ENCODE measurements at regions not wholly inside any gene's neighbourhood (a gene's known extent, or its start where the extent isn't known, plus 50 kb on each side); places are given as distances from the start of the nearest gene placed in this dataset.

GRCh38 chr5:8058616-8059190 lies 189.8 kb downstream of the MTRR start:
- DNase-seq (ENCODE audit: low read depth, low spot score): no peak
- Histone ChIP-seq H3K4me3 (ENCODE audit: low read depth, low read length) (no peak overlapping the region), H3K27ac (ENCODE audit: low read depth, low read length) (no peak overlapping the region), H3K27me3 (ENCODE audit: control insufficient read depth, insufficient read depth, low read length) (no peaks in the 10 kb centered on the region), H3K9me3 (ENCODE audit: control insufficient read depth, insufficient read depth, low read length) (no peaks in the 10 kb centered on the region; the same call in 1 of the 2 replicates)
- ChIA-PET CTCF (no interaction called here), POLR2A (no interaction called here)
- no peak for TF ChIP-seq CTCF (IDR thresholded peaks at IDR 0.05; ENCODE audit: low read depth, low read length)

GRCh38 chr5:8059337-8059736 lies 190.4 kb downstream of the MTRR start:
- no peak for DNase-seq (ENCODE audit: low read depth, low spot score)
- Histone ChIP-seq H3K4me3 (ENCODE audit: low read depth, low read length) (no peak overlapping the region), H3K27me3 (ENCODE audit: control insufficient read depth, insufficient read depth, low read length) (no peaks in the 10 kb centered on the region), H3K27ac (ENCODE audit: low read depth, low read length) (no peak overlapping the region), H3K9me3 (ENCODE audit: control insufficient read depth, insufficient read depth, low read length) (no peaks in the 10 kb centered on the region; the same call in 1 of the 2 replicates)
- CTCF ChIA-PET: no interaction called here
- POLR2A ChIA-PET: no interaction called here
- no peak for TF ChIP-seq CTCF (IDR thresholded peaks at IDR 0.05; ENCODE audit: low read depth, low read length)

- TF ChIP-seq CTCF (IDR thresholded peaks at IDR 0.05; ENCODE audit: low read depth, low read length): no peak
- Histone ChIP-seq H3K27ac (ENCODE audit: low read depth, low read length) (no peak overlapping the region), H3K4me3 (ENCODE audit: low read depth, low read length) (no peak overlapping the region), H3K27me3 (ENCODE audit: control insufficient read depth, insufficient read depth, low read length) (no peaks in the 10 kb centered on the region), H3K9me3 (ENCODE audit: control insufficient read depth, insufficient read depth, low read length) (no peaks in the 10 kb centered on the region; the same call in 1 of the 2 replicates)
- no peak for DNase-seq (ENCODE audit: low read depth, low spot score)
- ChIA-PET POLR2A (no interaction called here), CTCF (no interaction called here)
Measured at GRCh38 chr5:8060235-8060952, 191.4 kb downstream of the MTRR start.

- no peak for DNase-seq (ENCODE audit: low read depth, low spot score)
- ChIA-PET CTCF (no interaction called here), POLR2A (no interaction called here)
- TF ChIP-seq CTCF (IDR thresholded peaks at IDR 0.05; ENCODE audit: low read depth, low read length): no peak
- H3K27me3 ChIP-seq (ENCODE audit: control insufficient read depth, insufficient read depth, low read length): no peaks in the 10 kb centered on the region
- no peaks in the 10 kb centered on the region; the same call in 1 of the 2 replicates for H3K9me3 ChIP-seq (ENCODE audit: control insufficient read depth, insufficient read depth, low read length)
- H3K27ac ChIP-seq (ENCODE audit: low read depth, low read length): no peak overlapping the region
- H3K4me3 ChIP-seq (ENCODE audit: low read depth, low read length): no peak overlapping the region
Measured at GRCh38 chr5:8060953-8061429, 192.0 kb downstream of the MTRR start.

GRCh38 chr5:8062521-8062920 lies 193.6 kb downstream of the MTRR start:
- no peaks in the 10 kb centered on the region for H3K27me3 ChIP-seq (ENCODE audit: control insufficient read depth, insufficient read depth, low read length)
- no peak overlapping the region for H3K27ac ChIP-seq (ENCODE audit: low read depth, low read length)
- DNase-seq (ENCODE audit: low read depth, low spot score): no peak
- no peak overlapping the region for H3K4me3 ChIP-seq (ENCODE audit: low read depth, low read length)
- TF ChIP-seq CTCF (IDR thresholded peaks at IDR 0.05; ENCODE audit: low read depth, low read length): no peak
- H3K9me3 ChIP-seq (ENCODE audit: control insufficient read depth, insufficient read depth, low read length): no peaks in the 10 kb centered on the region; the same call in 1 of the 2 replicates
- POLR2A ChIA-PET: no interaction called here
- CTCF ChIA-PET: no interaction called here

Measured in AG04450 (cell line).